GM12864 (cell line): ENCODE measurements at regions not wholly inside any gene's neighbourhood (a gene's known extent, or its start where the extent isn't known, plus 50 kb on each side); places are given as distances from the start of the nearest gene placed in this dataset.

Source experiments
- DNase-seq: peaks from one replicate; pipeline ENCODE4 v3.0.0-alpha.2; 2011; ENCODE audit warnings: low read depth
- H3K4me3 ChIP-seq: 2 replicates; pipeline ENCODE4 v1.5.1; 2011; ENCODE audit warnings: mild to moderate bottlenecking, low read depth, low read length, control low read depth
- CTCF ChIP-seq: IDR thresholded peaks from 2 replicates; pipeline ENCODE4 v1.5.1; 2011; ENCODE audit warnings: low read depth, mild to moderate bottlenecking, moderate library complexity, low read length, control low read depth, inconsistent platforms; ENCODE audit errors: missing control alignments

GRCh38 chr18:64233851-64234250, 85.0 kb upstream of the LINC00305 start:
- DNase-seq = no peak
- no peak overlapping the region for H3K4me3 ChIP-seq
- no peak for TF ChIP-seq CTCF

GRCh38 chr18:64220941-64221340, 72.1 kb upstream of the LINC00305 start:
- no peak for DNase-seq

GRCh38 chr18:64219517-64219916, 70.6 kb upstream of the LINC00305 start:
- no peak for DNase-seq
- no peak overlapping the region for H3K4me3 ChIP-seq
- no peak for TF ChIP-seq CTCF

More at GRCh38 chr18:64220941-64221340, 72.1 kb upstream of the LINC00305 start:
- TF ChIP-seq CTCF = no peak
- H3K4me3 ChIP-seq = no peak overlapping the region

GRCh38 chr18:64210401-64210949, 61.6 kb upstream of the LINC00305 start:
- no peak overlapping the region for H3K4me3 ChIP-seq
- no peak for DNase-seq
- no peak for TF ChIP-seq CTCF

- no peak for DNase-seq
- no peak for TF ChIP-seq CTCF
- H3K4me3 ChIP-seq = no peak overlapping the region
These were observed 59.6 kb upstream of the LINC00305 start for GRCh38 chr18:64208516-64208915.

GRCh38 chr18:64207820-64208219, 58.9 kb upstream of the LINC00305 start:
- no peak overlapping the region for H3K4me3 ChIP-seq

More at GRCh38 chr18:64207820-64208219, 58.9 kb upstream of the LINC00305 start:
- TF ChIP-seq CTCF = no peak
- no peak for DNase-seq
